HCT116 (cell line): ENCODE measurements at regions not wholly inside any gene's neighbourhood (a gene's known extent, or its start where the extent isn't known, plus 50 kb on each side); places are given as distances from the start of the nearest gene placed in this dataset.

Experiments
- ATAC-seq: fragments of 200-7000 bp; cut with Tn5 transposase; 2 replicates; pipeline ENCODE4 v1.9.1; 2020; ENCODE audit warnings: mild to moderate bottlenecking, moderate library complexity
- BruUV-seq: library from RNA; stranded (reverse); fragments of 400-500 nt; replicated peaks from 2 replicates; lab custom pipeline; 2021; lab: Mats Ljungman, UMichigan
- CTCF ChIA-PET: fragments of 300-600 bp; sonication (Branson Sonifier 250); formaldehyde crosslinking; loops from one replicate; lab custom pipeline; 2021; ENCODE audit warnings: antibody characterized with exemption; lab: Charles Lee
- POLR2A ChIA-PET: fragments of 300-600, 350-600 bp; sonication (Branson Sonifier 250); formaldehyde crosslinking; loops from one replicate; lab custom pipeline; 2021; ENCODE audit warnings: antibody characterized with exemption; lab: Charles Lee
- RAD21 ChIA-PET, 2 experiments: fragments of 300-600 bp; sonication (Branson Sonifier 250); formaldehyde crosslinking; loops; one replicate each; lab custom pipeline; 2023; ENCODE audit warnings: low total read pairs in 2 of 2; ENCODE audit not compliant: uncharacterized antibody in 2 of 2, unreplicated experiment in 2 of 2, low non-redundant PET in 1 of 2; lab: Charles Lee
- DNase-seq: peaks from one replicate; pipeline ENCODE4 v3.0.0-alpha.2; 2010; ENCODE audit warnings: low read depth, low spot score
- H2AFZ ChIP-seq: fragments of 200-600 bp; shearing (Covaris generic), sonication (generic); 2 replicates; pipeline ENCODE4 v1.6.1; 2017; ENCODE audit warnings: low read depth, mixed run types, mixed read lengths, antibody characterized with exemption, low read length; ENCODE audit not compliant: poor library complexity, severe bottlenecking
- H3K27ac ChIP-seq: 2 replicates; pipeline ENCODE4 v1.5.1; 2012; ENCODE audit warnings: low read depth, low read length
- H3K27me3 ChIP-seq: fragments of 200-600 bp; sonication (generic); 2 replicates; pipeline ENCODE4 v1.6.1; 2016; ENCODE audit warnings: mixed run types, low read length, mixed read lengths; ENCODE audit not compliant: insufficient read depth
- H3K36me3 ChIP-seq, 2 experiments: fragments of 200-500 bp in 1 of 2; fragments of 200-600 bp in 1 of 2; sonication (Bioruptor generic) in 1 of 2; sonication (generic) in 1 of 2; 2 replicates each; pipeline versions ENCODE4 v1.5.1 to v1.6.1; 2014 to 2016; ENCODE audit warnings: low read length in 2 of 2, inconsistent platforms in 1 of 2, mixed read lengths in 1 of 2, mixed run types in 1 of 2; ENCODE audit not compliant: insufficient read depth in 2 of 2, control insufficient read depth in 1 of 2
- H3K4me1 ChIP-seq, 2 experiments: fragments of 200-600 bp in 1 of 2; sonication (generic) in 1 of 2; 2 replicates each; pipeline versions ENCODE4 v1.5.1 to v1.6.1; 2012 to 2017; ENCODE audit warnings: low read length in 2 of 2, inconsistent platforms in 1 of 2, mild to moderate bottlenecking in 1 of 2, mixed read lengths in 1 of 2, mixed run types in 1 of 2, moderate library complexity in 1 of 2; ENCODE audit not compliant: insufficient read depth in 2 of 2, control insufficient read depth in 1 of 2
- H3K4me2 ChIP-seq: fragments of 200-600 bp; sonication (generic); 2 replicates; pipeline ENCODE4 v1.6.1; 2017; ENCODE audit warnings: mixed run types, low read length, mixed read lengths
- H3K4me3 ChIP-seq, 2 experiments: fragments of 200-600 bp in 1 of 2; sonication (generic) in 1 of 2; replicated peaks in 1 of 2; 2 replicates each; pipeline ENCODE4 v1.5.1; 2011 to 2016; ENCODE audit warnings: low read length in 2 of 2, control low read depth in 1 of 2, low read depth in 1 of 2, mild to moderate bottlenecking in 1 of 2, mixed read lengths in 1 of 2, mixed run types in 1 of 2
- H3K79me2 ChIP-seq: fragments of 200-600 bp; sonication (generic); 2 replicates; pipeline ENCODE4 v1.6.1; 2017; ENCODE audit warnings: mild to moderate bottlenecking, mixed run types, low read length, moderate library complexity, mixed read lengths; ENCODE audit not compliant: insufficient read depth
- H3K9ac ChIP-seq: fragments of 200-600 bp; sonication (generic); 2 replicates; pipeline ENCODE4 v1.6.1; 2016; ENCODE audit warnings: low read length, mixed read lengths
- H3K9me2 ChIP-seq: fragments of 200-600 bp; sonication (generic), shearing (Covaris generic); 2 replicates; pipeline ENCODE4 v1.6.1; 2017; ENCODE audit warnings: mixed run types, mild to moderate bottlenecking, moderate library complexity; ENCODE audit not compliant: insufficient read depth
- H3K9me3 ChIP-seq, 2 experiments: fragments of 200-500 bp in 1 of 2; fragments of 200-600 bp in 1 of 2; sonication (Bioruptor generic) in 1 of 2; sonication (generic) in 1 of 2; 2 replicates each; pipeline ENCODE4 v1.6.1; 2014 to 2017; ENCODE audit warnings: low read length in 2 of 2, mixed read lengths in 2 of 2, inconsistent platforms in 1 of 2, low read depth in 1 of 2, mild to moderate bottlenecking in 1 of 2, mixed run types in 1 of 2, moderate library complexity in 1 of 2; ENCODE audit not compliant: control insufficient read depth in 1 of 2, insufficient read depth in 1 of 2
- H4K20me1 ChIP-seq: fragments of 200-600 bp; sonication (generic), shearing (Covaris generic); 2 replicates; pipeline ENCODE4 v1.6.1; 2017; ENCODE audit warnings: mixed run types, mild to moderate bottlenecking, moderate library complexity; ENCODE audit not compliant: insufficient read depth
- ATF3 ChIP-seq: IDR thresholded peaks from 2 replicates; pipeline ENCODE4 v1.6.1; 2012
- CEBPB ChIP-seq: IDR thresholded peaks from 2 replicates; pipeline ENCODE4 v1.6.1; 2012; ENCODE audit warnings: low read depth
- ELF1 ChIP-seq: IDR thresholded peaks from 2 replicates; pipeline ENCODE4 v1.6.1; 2012; ENCODE audit warnings: low read depth, borderline replicate concordance
- EZH2 ChIP-seq: fragments of 200-600 bp; sonication (generic); IDR thresholded peaks from 2 replicates; pipeline ENCODE4 v1.6.1; 2017; ENCODE audit warnings: antibody characterized with exemption, mixed run types
- EZH2phosphoT487 ChIP-seq: fragments of 200-600 bp; IDR thresholded peaks from 2 replicates; pipeline ENCODE4 v1.6.1; 2018; ENCODE audit warnings: antibody characterized with exemption, borderline replicate concordance
- FOSL1 ChIP-seq: IDR thresholded peaks from 2 replicates; pipeline ENCODE4 v1.6.1; 2012; ENCODE audit warnings: low read depth
- JUND ChIP-seq: IDR thresholded peaks from 2 replicates; pipeline ENCODE4 v1.6.1; 2012
- POLR2A ChIP-seq: IDR thresholded peaks from 2 replicates; pipeline ENCODE4 v1.7.0; 2011; ENCODE audit warnings: borderline replicate concordance; ENCODE audit not compliant: insufficient read depth, insufficient read length; ENCODE audit errors: extremely low read depth
- POLR2AphosphoS5 ChIP-seq: IDR thresholded peaks from 2 replicates; pipeline ENCODE4 v1.6.1; 2011; ENCODE audit warnings: mild to moderate bottlenecking, low read depth, low read length, moderate library complexity
- RAD21 ChIP-seq: IDR thresholded peaks from 2 replicates; pipeline ENCODE4 v1.6.1; 2012; ENCODE audit warnings: low read depth, mild to moderate bottlenecking
- REST ChIP-seq: IDR thresholded peaks from 2 replicates; pipeline ENCODE4 v1.6.1; 2012; ENCODE audit warnings: low read depth
- SRF ChIP-seq: IDR thresholded peaks from 2 replicates; pipeline ENCODE4 v1.6.1; 2012; ENCODE audit warnings: low read depth
- TCF7L2 ChIP-seq: IDR thresholded peaks from 2 replicates; pipeline ENCODE4 v1.7.0; 2011; ENCODE audit warnings: borderline replicate concordance, inconsistent platforms; ENCODE audit not compliant: insufficient read depth, insufficient read length; ENCODE audit errors: extremely low read depth
- YY1 ChIP-seq: IDR thresholded peaks from 2 replicates; pipeline ENCODE4 v1.6.1; 2011; ENCODE audit warnings: low read length, low read depth, moderate library complexity, mild to moderate bottlenecking; ENCODE audit not compliant: insufficient replicate concordance; ENCODE audit errors: extremely low read depth
- ZBTB33 ChIP-seq: IDR thresholded peaks from 2 replicates; pipeline ENCODE4 v1.6.1; 2011; ENCODE audit warnings: mild to moderate bottlenecking, low read length, moderate library complexity; ENCODE audit not compliant: insufficient replicate concordance; ENCODE audit errors: extremely low read depth
- ZFX ChIP-seq: fragments of 450-650 bp; IDR thresholded peaks from 2 replicates; pipeline ENCODE4 v1.6.1; 2017
- intact Hi-C: fragments of 100-400 bp; cut with micrococcal nuclease; formaldehyde crosslinking; loops from 2 replicates; pipeline ENCODE4 v1.10.0; 2022

- Histone ChIP-seq H4K20me1 (no peaks in the 10 kb centered on the region), H3K9me2 (no peaks in the 10 kb centered on the region), H3K27ac (no peak overlapping the region), H3K36me3 (no peaks in the 10 kb centered on the region), H3K27me3 (peaks cover 7% of the 10 kb centered on the region; the same call in 1 of the 2 replicates), H3K4me3 (no peak overlapping the region), H3K79me2 (no peaks in the 10 kb centered on the region), H3K4me2 (no peak overlapping the region), H3K4me1 (no peaks in the 10 kb centered on the region), H3K9me3 (no peaks in the 10 kb centered on the region), H2AFZ (no peak overlapping the region)
- ChIA-PET POLR2A (no interaction called here), RAD21 (no interaction called here), CTCF (no interaction called here)
- DNase-seq, result no peak
- BruUV-seq, result no TSS peak
- no peak for ATAC-seq
- TF ChIP-seq ZBTB33 (no peak), REST (no peak), POLR2A (no peak), EZH2 (no peak), RAD21 (no peak), JUND (no peak), ATF3 (no peak), EZH2phosphoT487 (no peak), YY1 (no peak), POLR2AphosphoS5 (no peak), FOSL1 (no peak), ZFX (no peak), ELF1 (no peak), TCF7L2 (no peak), CEBPB (no peak), SRF (no peak)
- TF ChIP-seq, all 23 proteins: peak for 0
- intact Hi-C loops, result no loop called here
- H3K9ac ChIP-seq, result no peak overlapping the region
These were observed 146.9 kb downstream of the SP3 start for GRCh38 chr2:173818285-173818684.
